Mammary epithelial cell (primary cell): ENCODE measurements at regions not wholly inside any gene's neighbourhood (a gene's known extent, or its start where the extent isn't known, plus 50 kb on each side); places are given as distances from the start of the nearest gene placed in this dataset.

Experiments used
- EZH2 ChIP-seq: IDR thresholded peaks from 2 replicates; pipeline ENCODE4 v1.6.1; 2012; ENCODE audit warnings: low read length, inconsistent platforms, borderline replicate concordance
- TF ChIP-seq, protein P1 (sequence below), 2 donors: IDR thresholded peaks in 1 of 2; conservative IDR thresholded peaks in 1 of 2; 2 replicates each; pipeline ENCODE4 v1.5.1; 2011 to 2012; ENCODE audit warnings: inconsistent platforms in 2 of 2, low read length in 2 of 2, mild to moderate bottlenecking in 2 of 2, control low read depth in 1 of 2, low read depth in 1 of 2; ENCODE audit not compliant: insufficient read depth in 1 of 2; ENCODE audit errors: extremely low read depth in 1 of 2

DNA sequence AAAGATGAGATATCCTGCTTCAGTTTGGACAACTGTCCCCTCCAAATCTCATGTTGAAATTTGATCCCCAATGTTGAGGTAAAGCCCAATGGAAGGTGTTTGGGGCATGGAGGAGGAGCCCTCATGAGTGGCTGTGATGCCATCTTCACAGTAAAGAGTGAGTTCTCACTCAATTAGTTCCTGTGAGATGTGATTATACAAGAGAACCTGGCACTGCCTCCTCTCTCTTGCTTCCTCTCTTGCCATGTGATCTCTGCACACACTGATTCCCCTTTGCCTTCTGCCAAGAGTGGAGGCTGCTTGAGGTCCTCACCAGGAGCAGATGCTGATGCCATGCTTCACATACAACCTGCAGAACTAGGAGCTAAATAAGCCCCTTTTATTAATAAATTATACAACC, 86.9 kb downstream of the HSPH1 start:
- TF ChIP-seq, protein P1, sequence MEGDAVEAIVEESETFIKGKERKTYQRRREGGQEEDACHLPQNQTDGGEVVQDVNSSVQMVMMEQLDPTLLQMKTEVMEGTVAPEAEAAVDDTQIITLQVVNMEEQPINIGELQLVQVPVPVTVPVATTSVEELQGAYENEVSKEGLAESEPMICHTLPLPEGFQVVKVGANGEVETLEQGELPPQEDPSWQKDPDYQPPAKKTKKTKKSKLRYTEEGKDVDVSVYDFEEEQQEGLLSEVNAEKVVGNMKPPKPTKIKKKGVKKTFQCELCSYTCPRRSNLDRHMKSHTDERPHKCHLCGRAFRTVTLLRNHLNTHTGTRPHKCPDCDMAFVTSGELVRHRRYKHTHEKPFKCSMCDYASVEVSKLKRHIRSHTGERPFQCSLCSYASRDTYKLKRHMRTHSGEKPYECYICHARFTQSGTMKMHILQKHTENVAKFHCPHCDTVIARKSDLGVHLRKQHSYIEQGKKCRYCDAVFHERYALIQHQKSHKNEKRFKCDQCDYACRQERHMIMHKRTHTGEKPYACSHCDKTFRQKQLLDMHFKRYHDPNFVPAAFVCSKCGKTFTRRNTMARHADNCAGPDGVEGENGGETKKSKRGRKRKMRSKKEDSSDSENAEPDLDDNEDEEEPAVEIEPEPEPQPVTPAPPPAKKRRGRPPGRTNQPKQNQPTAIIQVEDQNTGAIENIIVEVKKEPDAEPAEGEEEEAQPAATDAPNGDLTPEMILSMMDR (conservative IDR thresholded peaks at IDR 0.05 in 1 of 2, IDR thresholded peaks at IDR 0.05 in 1 of 2; ENCODE audit: extremely low read depth in 1 of 2, insufficient read depth in 1 of 2, low read depth in 1 of 2, low read length in 2 of 2) = no peak
- TF ChIP-seq EZH2 = no peak
